ENCODE measurements at regions not wholly inside any gene's neighbourhood (a gene's known extent, or its start where the extent isn't known, plus 50 kb on each side); places are given as distances from the start of the nearest gene placed in this dataset.

DNA sequence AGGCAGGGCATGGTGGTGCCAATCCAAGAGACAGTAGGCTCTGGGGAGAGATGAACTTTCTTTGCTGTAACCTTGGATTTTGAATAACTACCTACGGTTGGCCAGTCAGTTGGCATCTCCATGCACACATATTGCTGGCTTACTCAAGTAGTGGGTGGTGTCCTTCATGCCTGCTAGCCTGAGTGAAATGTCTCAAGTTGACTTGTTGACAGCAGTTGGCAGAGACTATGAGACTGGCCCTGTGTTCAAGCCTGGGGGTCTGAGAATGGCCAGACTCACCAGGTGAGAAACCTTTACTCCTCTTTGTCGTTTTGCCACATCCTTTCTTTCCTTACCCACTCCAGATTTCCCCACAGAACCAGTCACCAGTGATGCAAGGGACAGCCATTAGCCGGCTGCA is 173.3 kb downstream of the MID1IP1 start:
- TF ChIP-seq, protein P1, sequence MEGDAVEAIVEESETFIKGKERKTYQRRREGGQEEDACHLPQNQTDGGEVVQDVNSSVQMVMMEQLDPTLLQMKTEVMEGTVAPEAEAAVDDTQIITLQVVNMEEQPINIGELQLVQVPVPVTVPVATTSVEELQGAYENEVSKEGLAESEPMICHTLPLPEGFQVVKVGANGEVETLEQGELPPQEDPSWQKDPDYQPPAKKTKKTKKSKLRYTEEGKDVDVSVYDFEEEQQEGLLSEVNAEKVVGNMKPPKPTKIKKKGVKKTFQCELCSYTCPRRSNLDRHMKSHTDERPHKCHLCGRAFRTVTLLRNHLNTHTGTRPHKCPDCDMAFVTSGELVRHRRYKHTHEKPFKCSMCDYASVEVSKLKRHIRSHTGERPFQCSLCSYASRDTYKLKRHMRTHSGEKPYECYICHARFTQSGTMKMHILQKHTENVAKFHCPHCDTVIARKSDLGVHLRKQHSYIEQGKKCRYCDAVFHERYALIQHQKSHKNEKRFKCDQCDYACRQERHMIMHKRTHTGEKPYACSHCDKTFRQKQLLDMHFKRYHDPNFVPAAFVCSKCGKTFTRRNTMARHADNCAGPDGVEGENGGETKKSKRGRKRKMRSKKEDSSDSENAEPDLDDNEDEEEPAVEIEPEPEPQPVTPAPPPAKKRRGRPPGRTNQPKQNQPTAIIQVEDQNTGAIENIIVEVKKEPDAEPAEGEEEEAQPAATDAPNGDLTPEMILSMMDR (IDR thresholded peaks at IDR 0.05 in 8 of 11, conservative IDR thresholded peaks at IDR 0.05 in 3 of 11), result no peak
- TF ChIP-seq POLR2A (IDR thresholded peaks at IDR 0.05) (no peak), POLR2AphosphoS5 (IDR thresholded peaks at IDR 0.05) (no peak)

Data from spleen (tissue), 7 donors.